Glomerular visceral epithelial cell (primary cell): ENCODE measurements at regions not wholly inside any gene's neighbourhood (a gene's known extent, or its start where the extent isn't known, plus 50 kb on each side); places are given as distances from the start of the nearest gene placed in this dataset.
A peak's percentile ranks its signal among the peaks of the same experiment; 100 is the strongest.

Experiments used
- DNase-seq: peaks from one replicate; pipeline ENCODE4 v3.0.0-alpha.2; 2016; ENCODE audit errors: extremely low spot score

DNA sequence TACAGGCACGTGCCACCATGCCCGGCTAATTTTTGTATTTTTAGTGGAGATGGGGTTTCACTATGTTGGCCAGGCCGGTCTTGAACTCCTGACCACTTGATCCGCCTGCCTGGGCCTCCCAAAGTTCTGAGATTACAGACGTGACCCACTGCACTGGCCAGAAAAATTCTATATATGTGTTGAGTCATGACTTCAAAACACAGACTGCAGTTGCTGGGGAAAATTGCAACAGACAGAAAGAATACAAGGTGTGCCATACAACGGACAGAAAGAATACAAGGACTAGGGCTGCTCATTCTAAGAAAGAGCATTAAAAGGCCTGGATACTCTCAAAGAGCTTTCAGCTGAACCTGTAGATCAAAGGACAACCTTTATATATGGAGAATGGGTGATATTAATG is 109.6 kb upstream of the ACSL4 start:
- DNase-seq: no peak

DNA sequence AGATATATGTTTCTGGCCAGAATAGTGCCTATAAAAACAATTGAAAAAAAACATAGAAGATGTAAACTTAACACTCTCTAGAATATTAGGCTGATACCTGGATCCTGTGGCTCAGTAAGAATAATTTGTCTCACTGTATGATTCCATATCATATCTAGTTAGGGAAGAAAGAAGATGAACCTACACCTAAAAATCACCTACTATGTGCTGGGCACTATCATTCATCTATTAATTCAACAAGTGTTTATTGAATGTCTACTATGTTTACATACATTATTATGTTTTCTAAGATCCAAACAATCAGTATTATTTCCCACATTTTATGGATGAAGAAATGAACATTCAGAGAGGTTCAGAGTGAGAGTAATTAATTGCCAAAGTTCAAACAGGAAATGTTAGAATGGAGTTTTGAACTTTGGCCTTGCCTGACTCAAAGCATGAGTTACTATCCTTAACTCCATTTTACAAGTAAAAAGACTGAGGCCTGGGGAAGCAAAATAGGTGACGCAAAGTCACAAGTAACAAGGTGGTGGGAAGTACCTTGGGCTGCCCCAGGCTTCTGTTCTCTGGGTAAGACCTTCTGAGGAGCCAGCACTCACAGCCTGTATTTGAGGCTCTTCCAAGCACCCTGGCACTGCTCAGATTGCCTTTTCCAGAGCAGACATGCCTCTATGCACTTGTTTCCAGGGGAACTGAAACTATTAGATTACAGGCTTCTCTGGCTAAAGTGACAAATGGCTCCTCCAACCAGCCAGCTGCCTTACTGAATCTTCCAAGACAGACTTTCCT is 111.1 kb upstream of the ACSL4 start:
- no peak for DNase-seq

DNA sequence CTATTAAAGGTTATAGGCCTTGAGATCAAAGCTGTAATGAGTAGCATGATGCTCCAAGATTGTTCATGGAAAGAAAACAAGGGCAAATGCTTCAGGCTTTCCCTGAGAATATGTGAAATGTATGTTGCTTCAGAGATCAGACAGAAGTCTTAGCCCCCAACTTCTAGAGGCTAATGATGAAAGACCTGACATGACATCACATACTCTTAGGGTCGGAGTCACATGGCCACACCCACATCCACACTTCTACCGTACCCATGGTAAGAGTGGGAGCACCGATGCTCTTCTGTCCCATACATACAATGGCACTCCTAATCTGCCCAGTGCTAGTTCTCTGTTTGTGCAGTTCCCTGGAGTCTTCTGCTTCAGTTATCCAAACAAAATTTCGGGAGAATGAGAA is 111.9 kb upstream of the ACSL4 start:
- DNase-seq: no peak

DNA sequence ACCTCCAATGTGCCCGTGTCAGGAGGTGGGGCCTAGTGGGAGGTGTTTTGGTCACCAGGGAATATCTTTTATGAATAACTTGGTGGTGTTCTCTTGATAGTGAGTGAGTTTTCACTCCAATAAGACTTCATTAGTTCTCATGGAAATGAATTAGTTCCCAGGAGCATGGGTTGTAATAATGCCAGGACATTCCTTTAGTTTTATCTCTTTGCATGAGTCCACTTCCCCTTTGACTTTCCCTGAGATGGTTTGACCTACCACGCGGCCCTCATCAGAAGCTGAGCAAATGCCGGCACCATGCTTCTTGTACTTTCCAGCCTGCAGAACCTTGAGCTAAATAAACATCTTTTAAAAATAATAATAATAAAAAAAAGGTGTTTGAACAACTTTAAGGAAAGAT is 112.9 kb upstream of the ACSL4 start:
- DNase-seq: no peak

DNA sequence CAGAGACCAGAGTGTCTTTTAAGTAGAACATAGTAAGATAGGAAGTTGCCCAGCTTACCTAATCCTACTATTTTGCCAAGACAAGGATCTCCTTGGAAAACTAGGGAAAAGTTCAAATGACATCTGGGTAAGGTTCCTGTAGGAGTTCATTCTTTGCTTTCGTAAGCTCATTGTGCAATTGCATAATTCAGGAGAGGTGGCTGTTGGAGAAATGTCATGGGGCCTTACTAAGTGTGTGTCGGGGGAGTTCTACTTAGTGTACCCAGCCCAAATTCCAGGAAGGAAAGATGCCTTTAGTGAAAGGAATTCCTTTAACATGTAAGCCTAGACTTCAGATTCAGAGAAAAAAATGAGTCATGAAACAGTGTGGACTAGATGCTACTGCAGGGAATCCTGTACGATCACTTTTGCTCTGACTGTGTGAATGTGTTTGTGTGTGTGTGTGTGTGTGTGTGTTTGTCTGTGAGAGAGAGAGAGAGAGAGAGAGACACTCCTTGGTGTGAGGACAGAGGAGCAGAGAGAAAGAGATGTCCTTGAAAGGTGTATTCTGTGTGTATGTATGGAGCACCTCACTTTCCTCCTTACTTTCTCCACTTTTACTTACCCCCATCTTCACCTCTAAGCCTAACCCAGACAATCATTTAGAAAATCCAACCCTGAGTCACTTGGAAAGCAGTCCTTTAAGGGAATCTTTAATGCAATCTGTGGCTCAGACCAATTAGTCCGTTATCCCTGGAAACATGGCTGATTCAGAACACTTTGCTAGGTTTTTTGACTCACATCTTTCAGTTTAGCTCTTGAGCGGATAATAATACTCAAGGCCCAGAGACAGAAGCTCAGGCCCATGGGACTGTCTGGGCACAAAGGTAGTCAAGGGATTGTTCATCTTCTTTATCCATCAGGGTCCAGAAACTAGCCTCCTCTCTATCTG is 114.5 kb upstream of the ACSL4 start:
- DNase-seq: peak; percentile 36

DNA sequence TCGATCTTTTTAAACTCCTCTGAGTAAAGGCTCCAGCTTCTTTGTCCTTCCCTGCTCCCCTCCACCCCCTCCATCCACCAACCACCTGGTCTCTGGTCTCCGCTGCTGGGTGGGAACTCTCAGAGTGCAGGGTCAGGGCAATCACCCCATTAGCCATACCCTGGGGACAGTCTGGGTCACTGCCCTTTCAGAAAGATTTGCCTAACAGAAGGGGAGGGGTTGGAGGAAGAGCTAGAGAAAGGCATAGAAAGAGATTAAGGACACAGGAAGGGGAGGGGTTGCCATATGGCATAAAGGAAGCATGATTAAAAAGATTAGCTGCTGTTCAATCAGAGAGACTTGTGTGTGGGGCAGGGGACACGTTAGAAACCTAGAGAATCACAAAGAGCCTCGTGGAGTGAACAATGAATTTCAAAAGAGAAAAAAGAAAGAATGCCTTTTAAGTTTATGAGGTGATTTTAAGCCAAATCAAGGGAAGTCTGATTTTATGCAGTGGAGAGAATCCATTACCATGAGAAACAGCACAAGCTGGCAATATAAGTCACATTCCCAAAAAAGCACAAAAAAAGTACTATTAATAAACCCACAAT is 115.5 kb upstream of the ACSL4 start:
- no peak for DNase-seq

DNA sequence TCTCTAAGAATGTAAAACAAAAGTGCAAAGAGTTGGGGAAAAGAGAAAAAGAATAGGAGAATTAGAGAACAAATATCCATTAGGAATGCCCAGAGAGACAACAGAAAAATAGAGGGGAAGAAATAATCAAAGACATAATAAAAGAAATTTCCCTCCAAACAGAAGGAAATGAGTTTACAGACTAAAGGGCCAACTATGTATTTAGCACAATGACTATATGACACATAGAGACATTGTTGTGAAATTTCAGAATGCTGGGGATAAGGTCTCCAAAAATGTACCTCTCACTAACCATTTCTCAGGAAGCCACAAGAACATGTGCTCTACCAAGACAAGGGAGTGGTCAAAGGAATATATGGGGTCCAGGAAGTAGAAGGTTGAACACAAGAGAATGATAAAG is 121.0 kb upstream of the ACSL4 start:
- no peak for DNase-seq

DNA sequence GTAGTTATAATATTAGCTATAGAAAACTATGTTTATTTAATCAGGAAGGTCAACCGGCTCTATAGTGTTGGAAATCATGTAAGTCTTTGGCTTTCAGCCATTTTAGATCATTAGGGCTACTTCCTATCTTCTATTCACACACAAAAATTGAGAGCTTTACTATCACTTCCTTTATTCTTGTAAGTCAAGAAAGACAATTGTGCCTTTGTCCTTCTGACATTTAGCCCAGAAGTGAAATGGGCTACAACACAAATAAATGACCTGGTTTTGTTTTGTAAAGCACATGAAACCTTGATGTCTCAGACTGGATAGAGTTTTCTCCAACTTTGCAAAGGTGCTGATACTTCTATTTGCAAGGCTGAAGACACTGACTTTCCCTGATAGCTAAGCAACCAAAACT is 122.4 kb upstream of the ACSL4 start:
- no peak for DNase-seq

DNA sequence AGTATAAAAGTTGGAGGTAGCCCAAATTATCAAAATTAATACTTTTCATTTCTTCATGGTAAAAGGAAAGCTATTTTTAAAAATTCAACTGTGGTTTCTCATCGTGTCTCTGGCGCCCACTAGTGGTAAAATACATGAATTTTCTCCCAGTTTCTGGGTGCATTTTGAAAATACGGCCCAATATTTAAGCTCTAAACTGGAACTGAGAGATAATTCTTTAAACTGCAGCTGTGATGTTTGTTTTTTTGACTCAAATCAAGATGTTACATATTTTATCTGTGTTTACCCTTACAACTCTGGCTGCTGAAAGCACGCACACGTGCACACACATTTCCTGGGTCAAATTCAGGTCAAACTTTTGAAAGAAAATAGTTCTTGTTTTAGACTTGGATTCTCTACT is 123.9 kb upstream of the ACSL4 start:
- DNase-seq: peak; percentile 38

DNA sequence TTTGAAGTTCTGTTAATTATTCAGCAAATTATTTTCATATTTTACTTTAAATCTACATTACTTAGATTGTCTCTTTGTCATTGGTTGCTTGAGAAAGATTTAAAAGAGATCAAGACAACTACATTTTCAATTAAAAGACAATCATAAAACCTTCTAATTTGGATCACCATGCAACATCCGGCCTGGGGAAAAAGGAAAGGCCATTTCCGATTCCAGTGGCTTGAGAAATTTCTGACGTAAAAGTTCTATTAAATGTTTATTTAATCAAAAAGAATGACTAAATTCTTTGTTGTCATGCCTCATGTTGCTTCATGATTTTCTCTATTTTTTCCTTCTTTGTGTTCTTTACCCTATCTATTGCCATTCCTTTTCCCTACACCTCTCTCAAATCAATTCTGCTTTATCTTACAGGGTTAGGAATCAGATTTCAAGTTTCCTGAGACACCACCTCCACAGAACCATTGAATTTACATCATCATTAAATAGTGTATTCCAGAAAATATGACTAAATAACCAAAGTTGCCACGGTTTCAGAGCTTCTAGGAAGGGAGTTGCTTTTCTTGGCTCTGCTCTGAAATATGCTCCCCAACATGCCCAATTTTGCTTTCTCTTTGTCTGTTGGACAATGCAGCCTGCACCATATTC is 124.6 kb upstream of the ACSL4 start:
- no peak for DNase-seq

DNA sequence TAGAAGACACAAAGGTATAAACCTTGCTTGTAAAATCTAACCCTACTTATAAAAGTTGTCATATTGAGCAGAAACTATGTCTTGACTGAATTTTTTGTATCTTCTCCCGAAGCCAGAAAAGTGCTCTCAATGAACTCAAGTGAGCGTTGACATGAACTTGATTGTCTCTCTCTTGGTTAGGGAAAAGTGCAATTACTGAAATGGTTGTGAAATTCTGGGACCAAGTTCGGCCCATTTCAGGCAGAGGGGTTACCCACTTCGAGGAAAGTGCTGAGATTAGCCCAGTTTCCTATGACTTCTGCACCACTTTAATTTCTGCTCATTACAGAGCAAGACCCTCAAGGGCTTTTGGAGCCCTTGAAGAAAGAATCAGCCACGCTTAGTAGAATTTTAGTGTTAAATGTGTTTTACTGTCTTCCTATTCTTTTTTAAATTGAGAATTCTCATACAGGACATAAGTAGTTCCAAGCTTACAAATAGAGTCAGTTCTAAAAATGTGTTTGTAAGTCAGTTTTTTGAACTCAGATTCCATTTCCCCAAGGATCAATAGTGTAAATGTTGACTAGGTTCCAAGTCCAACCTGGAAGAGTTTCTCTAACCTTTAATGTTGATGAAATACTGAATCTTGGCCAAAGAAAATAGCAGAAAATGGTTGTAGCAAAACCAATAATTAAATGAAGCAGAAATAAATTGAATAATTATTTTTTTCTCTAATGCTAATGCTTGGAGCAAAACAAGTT is 125.7 kb upstream of the ACSL4 start:
- no peak for DNase-seq

DNA sequence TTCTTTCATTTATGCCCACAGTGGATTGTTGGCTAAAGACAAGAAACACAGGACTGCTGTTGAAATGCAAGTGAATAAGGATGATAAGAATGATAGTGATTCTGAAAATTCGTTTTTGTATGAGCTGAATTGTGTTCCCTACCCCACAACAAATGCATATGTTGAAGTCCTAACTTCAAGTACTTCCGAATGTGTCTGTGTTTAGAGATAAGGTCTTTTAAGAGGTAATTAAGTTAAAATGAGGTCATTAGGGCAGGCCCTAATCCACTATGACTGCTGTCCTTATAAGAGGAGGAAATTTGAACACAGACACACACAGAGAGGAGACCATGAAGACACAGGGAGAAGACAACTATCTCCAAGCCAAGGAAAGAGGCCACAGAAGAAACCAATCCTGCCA is 126.6 kb upstream of the ACSL4 start:
- DNase-seq: no peak

DNA sequence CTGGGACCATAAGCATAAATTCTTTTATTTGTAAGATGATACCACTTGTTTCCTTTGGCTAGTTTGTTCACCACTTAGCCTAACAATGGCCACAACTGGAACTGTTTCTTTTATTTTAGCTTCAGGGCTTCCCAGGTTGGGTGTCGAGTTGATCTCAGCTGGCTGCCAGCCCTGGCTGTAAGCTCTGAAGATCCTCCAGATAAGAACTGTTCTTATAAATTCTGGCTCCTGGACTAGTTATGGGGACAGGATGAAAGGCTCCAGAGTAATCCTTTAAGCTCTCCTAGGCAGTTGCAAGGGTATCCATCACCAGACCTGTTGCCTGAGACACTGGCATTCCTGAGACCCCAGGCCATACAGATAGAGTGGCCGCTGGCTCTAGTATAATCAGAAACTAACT is 129.4 kb upstream of the ACSL4 start:
- DNase-seq: no peak

DNA sequence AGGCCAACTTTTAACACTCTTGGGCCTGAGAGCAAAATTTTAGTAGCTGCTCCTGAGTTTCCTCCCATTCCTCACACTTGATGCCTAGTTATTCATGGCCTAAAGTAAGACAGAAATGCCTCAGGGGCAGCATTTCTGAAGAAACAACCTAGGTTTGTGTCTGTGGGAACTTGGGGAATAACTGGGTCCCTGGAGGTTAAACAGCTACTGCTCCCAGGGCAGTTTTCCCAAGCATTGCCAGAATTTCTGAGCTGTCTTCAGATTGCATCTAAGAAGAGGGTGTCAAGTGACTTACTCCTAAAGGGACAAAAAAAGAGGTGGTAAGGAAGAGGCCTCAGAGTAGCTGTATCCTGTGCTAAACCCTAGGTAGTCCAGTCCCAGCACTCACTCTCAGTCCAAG is 130.8 kb upstream of the ACSL4 start:
- DNase-seq: no peak

DNA sequence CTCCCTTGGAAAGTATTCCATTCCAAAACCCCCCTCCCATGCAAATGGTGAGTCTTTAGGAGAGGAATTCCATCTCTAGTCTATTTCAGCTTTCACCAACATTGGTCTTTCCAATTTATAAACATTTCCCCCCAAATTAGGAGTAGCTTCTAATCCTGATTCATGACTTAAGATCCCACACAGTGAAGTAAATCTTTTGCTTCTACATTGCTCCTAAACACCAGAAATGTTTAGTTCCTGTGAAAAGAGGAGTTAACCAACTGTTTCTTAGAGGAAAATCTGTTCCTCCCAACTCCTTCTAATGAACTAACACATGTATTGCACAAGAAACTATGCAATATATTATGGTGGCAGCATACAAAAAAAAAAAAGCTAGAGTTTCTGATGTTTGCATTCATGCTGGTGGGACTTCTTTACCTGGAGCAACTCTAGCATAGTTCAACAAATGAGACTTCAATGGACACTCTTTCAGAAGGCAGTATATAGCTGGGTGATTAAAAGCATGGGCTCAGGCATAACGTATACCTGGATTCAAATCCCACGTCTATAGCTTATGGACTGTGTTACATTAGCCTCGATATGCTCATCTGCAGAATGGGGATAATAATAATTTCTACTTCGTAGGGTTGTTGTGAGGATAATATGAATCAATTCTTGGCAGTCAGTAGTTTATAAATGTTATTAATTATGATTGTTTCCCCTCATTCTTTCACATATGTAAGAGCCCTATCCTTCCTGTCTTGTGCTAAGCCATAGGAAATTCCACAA is 131.6 kb upstream of the TMEM164 start:
- no peak for DNase-seq

DNA sequence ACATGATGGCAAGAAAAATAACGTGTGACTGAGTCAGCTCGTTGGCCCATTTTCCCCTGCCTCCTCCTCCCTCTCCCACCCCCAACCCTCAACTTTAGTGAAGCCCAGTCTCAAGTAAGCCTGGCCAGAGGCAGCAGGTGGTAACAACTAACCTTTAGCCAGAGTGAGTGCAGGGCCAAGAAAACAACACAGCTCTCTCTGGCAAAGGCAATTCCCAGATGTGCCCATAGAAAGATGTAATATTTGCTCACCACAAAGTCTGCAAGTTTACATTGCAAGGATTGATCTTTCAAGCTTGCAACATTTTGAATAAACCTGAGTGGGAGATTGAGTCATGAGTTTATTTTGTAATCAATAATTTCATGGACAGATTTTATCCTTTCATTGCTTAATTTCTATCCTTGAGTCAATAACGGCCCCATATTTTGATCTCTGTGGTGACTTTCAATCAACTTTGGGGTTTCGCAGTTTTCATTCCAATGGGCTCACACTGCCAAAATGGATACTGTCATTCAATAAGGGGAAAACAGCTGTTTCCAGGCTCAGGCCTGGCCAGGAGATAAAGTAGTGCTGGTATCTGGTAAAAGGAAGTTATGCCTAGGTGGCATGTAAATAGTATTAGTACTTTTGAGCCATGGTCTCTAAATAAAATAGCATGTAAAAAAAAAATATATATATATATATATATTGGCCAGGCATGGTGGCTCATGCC is 130.7 kb upstream of the TMEM164 start:
- no peak for DNase-seq

DNA sequence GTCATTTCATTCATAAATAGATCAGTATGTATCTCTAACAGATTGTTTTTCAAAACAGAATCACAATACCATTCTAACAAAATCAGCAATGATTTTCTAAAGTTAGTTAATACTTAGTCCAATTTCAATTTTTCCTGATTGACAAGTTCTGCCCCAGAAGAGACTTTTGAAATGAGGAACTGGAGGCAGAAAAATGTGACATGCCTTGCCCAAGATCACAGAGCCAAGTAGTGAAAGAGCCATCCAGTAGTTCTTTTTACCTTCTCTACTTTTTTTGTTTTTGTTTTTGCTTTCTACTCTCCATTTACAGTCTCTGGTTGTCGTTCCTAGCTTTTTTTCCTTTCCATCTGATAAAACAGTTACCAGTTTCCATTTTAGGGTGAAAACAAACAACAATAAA is 129.3 kb upstream of the TMEM164 start:
- no peak for DNase-seq

DNA sequence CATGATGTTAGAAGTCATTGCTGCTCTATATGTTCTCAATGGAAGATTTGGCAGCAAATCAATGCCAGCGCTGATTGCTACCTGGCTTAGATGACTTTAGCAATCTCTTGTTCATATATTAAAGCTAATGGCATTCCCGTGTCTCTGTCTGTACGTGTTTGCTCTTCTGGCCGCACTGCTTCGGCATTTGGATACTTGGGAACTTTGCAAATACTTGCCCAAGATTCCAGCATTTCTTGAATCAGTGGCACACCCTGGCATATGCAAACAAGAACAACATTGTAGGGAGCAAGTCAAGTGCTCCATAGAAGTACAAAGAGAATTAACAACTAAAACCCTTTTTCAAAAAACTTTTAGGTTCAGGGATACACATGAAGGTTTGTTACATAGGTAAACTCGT is 128.9 kb upstream of the TMEM164 start:
- no peak for DNase-seq

DNA sequence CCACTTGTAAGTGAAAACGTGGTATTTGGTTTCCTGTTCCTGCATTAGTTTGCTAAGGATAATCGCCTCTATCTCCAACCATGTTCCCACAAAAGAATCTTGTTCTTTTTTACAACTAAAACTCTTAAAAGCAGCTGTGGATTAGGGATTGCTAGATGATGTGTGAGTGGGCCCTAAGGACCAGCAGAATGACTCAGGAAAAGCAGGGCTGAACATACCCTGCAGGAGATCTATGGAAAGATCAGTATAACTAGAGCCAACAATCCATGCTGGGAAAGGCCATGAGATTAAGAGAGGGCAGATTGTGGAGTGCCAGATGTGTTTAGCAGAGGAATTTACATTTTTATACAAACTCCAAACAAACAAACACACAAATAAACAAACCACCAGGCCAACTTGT is 128.4 kb upstream of the TMEM164 start:
- no peak for DNase-seq

DNA sequence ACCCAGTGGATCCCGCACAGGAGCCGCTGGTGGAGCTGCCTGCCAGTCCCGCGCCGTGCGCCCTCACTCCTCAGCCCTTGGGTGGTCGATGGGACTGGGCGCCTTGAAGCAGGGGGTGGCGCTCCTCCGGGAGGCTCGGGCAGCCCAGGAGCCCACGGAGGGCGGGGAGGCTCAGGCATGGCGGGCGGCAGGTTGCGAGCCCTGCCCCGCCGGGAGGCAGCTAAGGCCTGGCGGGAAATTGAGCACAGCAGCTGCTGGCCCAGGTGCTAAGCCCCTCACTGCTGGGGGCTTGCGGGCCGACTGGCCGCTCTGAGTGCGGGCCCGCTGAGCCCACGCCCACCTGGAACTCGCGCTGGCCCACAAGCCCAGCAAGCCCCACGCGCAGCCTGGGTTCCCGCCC is 127.1 kb upstream of the TMEM164 start:
- DNase-seq: no peak
